ENCODE measurements at regions not wholly inside any gene's neighbourhood (a gene's known extent, or its start where the extent isn't known, plus 50 kb on each side); places are given as distances from the start of the nearest gene placed in this dataset.

- TF ChIP-seq POLR2A (IDR thresholded peaks at IDR 0.05; ENCODE audit: low read length) (no peak), GATA1 (IDR thresholded peaks at IDR 0.05; ENCODE audit: low read depth, low read length) (no peak)
Observed at GRCh38 chr6:14063756-14064155, 53.8 kb upstream of the CD83 start.

Measured in erythroblast (primary cell).